AG09309 (cell line): ENCODE measurements at regions not wholly inside any gene's neighbourhood (a gene's known extent, or its start where the extent isn't known, plus 50 kb on each side); places are given as distances from the start of the nearest gene placed in this dataset.

Source experiments
- DNase-seq: peaks from one replicate; pipeline ENCODE4 v3.0.0-alpha.2; 2010; ENCODE audit warnings: low read depth
- H3K4me3 ChIP-seq: 2 replicates; pipeline ENCODE4 v1.5.1; 2011; ENCODE audit warnings: mild to moderate bottlenecking, low read depth, low read length, moderate library complexity; ENCODE audit not compliant: control insufficient read depth
- TF ChIP-seq, protein P1 (sequence below): IDR thresholded peaks from 2 replicates; pipeline ENCODE4 v1.5.1; 2011; ENCODE audit warnings: mild to moderate bottlenecking, low read depth, low read length, inconsistent platforms; ENCODE audit not compliant: insufficient read depth, control insufficient read depth; ENCODE audit errors: missing control alignments

DNA sequence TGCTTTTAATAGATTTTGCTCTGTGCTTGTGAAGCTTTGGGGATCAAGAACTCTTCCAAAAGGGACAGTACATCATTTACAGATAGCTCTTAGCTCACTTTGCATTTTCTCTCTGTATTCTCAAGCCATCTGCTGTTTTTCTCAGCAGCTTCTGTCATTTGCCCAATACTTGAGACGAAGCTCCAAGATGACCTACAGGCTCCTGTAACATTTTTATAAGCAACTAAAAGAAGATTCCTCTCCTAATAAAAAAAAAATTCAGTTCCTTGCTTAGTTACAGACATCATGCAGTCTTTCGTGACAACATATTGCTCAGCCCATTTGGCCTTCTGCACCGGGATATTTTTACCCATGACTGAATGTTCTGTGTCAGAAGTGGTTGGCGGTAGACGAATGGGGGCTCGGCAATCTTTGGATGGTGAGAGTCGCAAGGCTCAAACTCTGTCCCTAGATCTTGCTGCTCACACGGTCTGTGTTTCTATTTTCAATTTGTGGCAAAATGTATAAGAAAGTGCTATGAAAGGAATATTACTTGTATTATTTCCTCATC lies 215.6 kb downstream of the FSCB start:
- H3K4me3 ChIP-seq = no peak overlapping the region
- TF ChIP-seq, protein P1, sequence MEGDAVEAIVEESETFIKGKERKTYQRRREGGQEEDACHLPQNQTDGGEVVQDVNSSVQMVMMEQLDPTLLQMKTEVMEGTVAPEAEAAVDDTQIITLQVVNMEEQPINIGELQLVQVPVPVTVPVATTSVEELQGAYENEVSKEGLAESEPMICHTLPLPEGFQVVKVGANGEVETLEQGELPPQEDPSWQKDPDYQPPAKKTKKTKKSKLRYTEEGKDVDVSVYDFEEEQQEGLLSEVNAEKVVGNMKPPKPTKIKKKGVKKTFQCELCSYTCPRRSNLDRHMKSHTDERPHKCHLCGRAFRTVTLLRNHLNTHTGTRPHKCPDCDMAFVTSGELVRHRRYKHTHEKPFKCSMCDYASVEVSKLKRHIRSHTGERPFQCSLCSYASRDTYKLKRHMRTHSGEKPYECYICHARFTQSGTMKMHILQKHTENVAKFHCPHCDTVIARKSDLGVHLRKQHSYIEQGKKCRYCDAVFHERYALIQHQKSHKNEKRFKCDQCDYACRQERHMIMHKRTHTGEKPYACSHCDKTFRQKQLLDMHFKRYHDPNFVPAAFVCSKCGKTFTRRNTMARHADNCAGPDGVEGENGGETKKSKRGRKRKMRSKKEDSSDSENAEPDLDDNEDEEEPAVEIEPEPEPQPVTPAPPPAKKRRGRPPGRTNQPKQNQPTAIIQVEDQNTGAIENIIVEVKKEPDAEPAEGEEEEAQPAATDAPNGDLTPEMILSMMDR = no peak
- no peak for DNase-seq

DNA sequence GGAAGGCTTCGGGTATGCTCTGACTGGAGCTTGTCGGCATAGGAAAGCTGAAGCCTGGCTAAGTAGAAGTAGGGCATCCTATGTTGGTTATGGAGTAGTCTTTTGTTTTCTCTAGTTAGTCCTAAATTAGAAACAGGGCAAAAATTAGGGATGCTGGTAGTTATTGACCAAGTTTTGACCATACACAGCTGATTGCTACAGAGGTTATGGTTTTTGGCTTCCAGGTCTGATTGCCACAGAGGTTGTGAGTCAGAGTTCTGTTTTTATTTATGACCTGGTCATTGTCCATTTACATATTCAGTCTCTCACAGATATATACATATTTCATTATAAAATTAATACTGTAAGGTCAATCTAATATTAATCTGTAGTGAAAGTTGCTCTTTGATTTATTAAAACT lies 219.2 kb downstream of the FSCB start:
- TF ChIP-seq, protein P1 = no peak
- no peak for DNase-seq
- H3K4me3 ChIP-seq = no peak overlapping the region

DNA sequence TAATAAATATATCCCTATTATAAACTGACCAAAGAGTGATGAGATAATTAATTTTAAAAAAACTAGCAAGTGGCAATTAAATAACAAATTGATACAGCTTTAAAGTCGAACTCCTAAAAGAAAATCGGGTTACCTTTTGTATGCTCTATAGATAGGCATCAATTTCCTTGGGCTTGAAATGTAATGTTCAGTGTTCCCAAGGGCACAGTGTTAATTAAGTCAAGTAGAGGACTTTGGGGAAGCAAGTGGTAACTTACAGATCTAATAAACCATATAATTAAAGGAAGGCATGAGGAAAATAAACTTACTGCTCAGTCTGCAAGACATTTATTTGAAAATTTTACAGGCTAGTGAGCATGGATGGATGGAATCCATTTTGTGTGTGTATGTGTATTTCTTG lies 220.9 kb downstream of the FSCB start:
- TF ChIP-seq, protein P1 = no peak
- DNase-seq = no peak
- H3K4me3 ChIP-seq = no peak overlapping the region

DNA sequence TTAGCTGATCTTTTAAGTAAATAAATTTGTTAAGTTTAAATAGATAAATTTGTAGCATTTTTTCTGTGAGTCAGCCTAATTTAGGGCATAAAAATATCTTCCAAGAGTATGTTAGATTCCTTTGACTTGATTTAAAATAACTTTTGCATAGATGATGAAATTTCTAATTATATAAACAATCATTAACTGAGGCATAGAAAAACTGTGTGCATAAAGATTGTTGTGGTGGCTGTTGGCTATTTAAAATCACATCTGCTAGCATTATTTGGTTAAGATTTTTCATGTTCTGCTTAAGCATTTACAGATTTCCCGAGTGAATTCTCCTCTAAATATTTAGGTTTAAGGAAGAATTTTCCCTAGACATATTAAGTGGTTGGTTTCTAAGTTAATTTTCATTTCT lies 223.2 kb downstream of the FSCB start:
- no peak overlapping the region for H3K4me3 ChIP-seq
- DNase-seq = no peak
- TF ChIP-seq, protein P1 = no peak

DNA sequence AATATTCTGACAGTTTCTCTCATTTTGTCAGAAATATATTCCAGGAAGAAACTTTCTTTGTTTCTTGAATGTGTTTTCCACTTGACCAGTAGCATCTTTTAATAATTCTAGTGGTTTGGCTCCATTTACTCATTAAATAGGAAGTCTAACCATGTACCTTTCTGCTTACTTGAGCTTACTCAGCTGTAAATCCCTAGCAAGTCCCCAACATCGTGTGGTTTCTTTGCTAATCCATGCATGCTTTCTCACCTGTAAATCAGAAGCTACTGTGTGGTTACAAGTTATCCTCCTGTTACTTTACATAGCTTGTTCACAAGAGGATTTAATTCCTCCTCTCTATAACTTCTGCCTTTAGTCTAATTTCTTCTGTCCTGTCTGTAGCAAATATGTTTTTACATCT lies 227.7 kb downstream of the FSCB start:
- DNase-seq = no peak
- H3K4me3 ChIP-seq = no peak overlapping the region
- TF ChIP-seq, protein P1 = no peak

DNA sequence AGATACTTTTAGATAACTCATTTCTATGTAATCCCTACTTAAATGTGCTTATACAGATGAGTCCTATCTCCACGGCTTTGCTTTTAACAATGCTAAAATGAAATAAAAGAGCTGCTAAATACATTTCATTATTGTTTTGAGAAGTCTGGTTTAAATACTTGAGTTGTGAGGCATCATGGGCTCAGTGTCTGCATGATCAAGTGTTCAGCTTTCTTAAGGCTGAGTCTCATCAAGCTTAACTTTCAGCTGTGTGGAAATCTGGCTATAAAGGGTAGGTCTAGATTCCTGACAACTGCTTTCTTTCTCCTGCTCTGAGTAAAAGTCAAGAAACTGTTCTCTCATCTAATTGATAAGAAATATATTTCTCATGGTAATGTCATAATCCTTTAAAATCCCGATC lies 235.4 kb downstream of the FSCB start:
- DNase-seq = peak; percentile 59
- no peak overlapping the region for H3K4me3 ChIP-seq
- TF ChIP-seq, protein P1 = no peak

DNA sequence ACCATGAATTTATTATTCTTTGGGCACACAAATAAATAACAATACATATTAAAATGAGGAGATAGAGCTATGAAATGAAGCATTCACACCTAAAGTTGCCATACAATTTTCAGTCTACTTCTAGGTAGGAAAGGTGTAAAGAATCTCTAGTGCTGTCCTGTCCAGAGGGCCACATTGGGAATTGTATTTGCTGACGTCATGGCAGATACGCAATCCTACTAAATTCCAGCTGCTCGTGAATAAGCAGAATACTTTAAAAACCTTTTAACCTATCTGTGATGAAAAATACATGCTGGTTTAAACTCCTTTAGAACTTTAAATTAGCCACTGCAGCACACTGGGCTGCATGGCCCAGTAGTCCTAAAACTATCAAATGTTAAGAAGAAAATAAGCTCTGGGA lies 236.1 kb downstream of the FSCB start:
- no peak for DNase-seq
- TF ChIP-seq, protein P1 = no peak
- no peak overlapping the region for H3K4me3 ChIP-seq
